B cell (primary cell): ENCODE measurements at regions not wholly inside any gene's neighbourhood (a gene's known extent, or its start where the extent isn't known, plus 50 kb on each side); places are given as distances from the start of the nearest gene placed in this dataset.

Source experiments
- ATAC-seq: fragments of 200-7000 bp; cut with Tn5 transposase; one replicate; pipeline ENCODE4 v1.10.0; 2021; ENCODE audit warnings: low read depth, mild to moderate bottlenecking, moderate number of reproducible peaks, moderate library complexity
- CTCF ChIA-PET: fragments of 350-600 bp; sonication (Branson Sonifier 250); formaldehyde crosslinking; loops from one replicate; lab custom pipeline; 2021; ENCODE audit warnings: antibody characterized with exemption, inconsistent platforms; lab: Charles Lee
- POLR2A ChIA-PET: fragments of 350-600 bp; sonication (Branson Sonifier 250); formaldehyde crosslinking; loops from one replicate; lab custom pipeline; 2021; ENCODE audit warnings: antibody characterized with exemption; lab: Charles Lee
- DNase-seq: peaks from one replicate; pipeline ENCODE4 v3.0.0; 2013
- H2AFZ ChIP-seq: 2 replicates; pipeline ENCODE4 v1.6.1; 2012; ENCODE audit warnings: mild to moderate bottlenecking, low read depth, low read length; ENCODE audit not compliant: insufficient read depth, poor library complexity, severe bottlenecking
- H3K27ac ChIP-seq, 2 donors: 1 replicate in 1 of 2; 2 replicates in 1 of 2; pipeline ENCODE4 v1.5.1; 2012 to 2013; ENCODE audit warnings: low read length in 2 of 2, mild to moderate bottlenecking in 2 of 2, moderate library complexity in 1 of 2
- H3K27me3 ChIP-seq, 4 experiments: fragments of 200-600 bp in 1 of 4; sonication (generic) in 1 of 4; replicated peaks in 1 of 4; 1 replicate in 2 of 4; 2 replicates in 2 of 4; pipeline versions ENCODE4 v1.6.1 to v1.7.0; 2013 to 2016; ENCODE audit warnings: low read length in 3 of 4, mild to moderate bottlenecking in 2 of 4, mixed read lengths in 1 of 4, moderate library complexity in 1 of 4; ENCODE audit not compliant: insufficient read depth in 4 of 4, control insufficient read depth in 3 of 4; ENCODE audit errors: control extremely low read depth in 1 of 4
- H3K36me3 ChIP-seq, 2 experiments: replicated peaks in 1 of 2; 1 replicate in 1 of 2; 2 replicates in 1 of 2; pipeline versions ENCODE4 v1.6.1 to v1.7.1; 2013; ENCODE audit warnings: low read length in 1 of 2; ENCODE audit not compliant: insufficient read depth in 2 of 2, control insufficient read depth in 1 of 2; ENCODE audit errors: control extremely low read depth in 1 of 2, extremely low read depth in 1 of 2
- H3K4me1 ChIP-seq, 2 donors: fragments of 200-600 bp in 1 of 2; sonication (generic) in 1 of 2; 1 replicate in 1 of 2; 2 replicates in 1 of 2; pipeline versions ENCODE4 v1.5.1 to v1.6.1; 2013 to 2017; ENCODE audit warnings: low read length in 2 of 2; ENCODE audit not compliant: control insufficient read depth in 2 of 2, insufficient read depth in 2 of 2
- H3K4me2 ChIP-seq: replicated peaks from 2 replicates; pipeline ENCODE3; 2012; ENCODE audit warnings: mild to moderate bottlenecking, low read depth, low read length; ENCODE audit not compliant: poor library complexity, severe bottlenecking
- H3K4me3 ChIP-seq, 5 experiments: fragments of 200-600 bp in 1 of 5; sonication (generic) in 1 of 5; 1 replicate in 3 of 5; 2 replicates in 2 of 5; pipeline versions ENCODE4 v1.5.1 to v1.7.0; 2011 to 2016; ENCODE audit warnings: low read length in 4 of 5, mild to moderate bottlenecking in 4 of 5, low read depth in 2 of 5, control low read depth in 1 of 5, moderate library complexity in 1 of 5; ENCODE audit not compliant: insufficient read depth in 1 of 5; ENCODE audit errors: control extremely low read depth in 1 of 5, extremely low read depth in 1 of 5
- H3K79me2 ChIP-seq: fragments of 200-600 bp; sonication (generic); one replicate; pipeline ENCODE4 v1.6.0; 2016; ENCODE audit warnings: low read length; ENCODE audit not compliant: control insufficient read depth, insufficient read depth
- H3K9ac ChIP-seq: fragments of 200-600 bp; sonication (generic); 2 replicates; pipeline ENCODE4 v1.6.1; 2017; ENCODE audit warnings: mild to moderate bottlenecking, low read length, moderate library complexity
- H3K9me3 ChIP-seq, 3 donors: one replicate each; pipeline versions ENCODE4 v1.6.1 to v1.7.1; 2013; ENCODE audit warnings: low read length in 2 of 3; ENCODE audit not compliant: control insufficient read depth in 2 of 3, insufficient read depth in 1 of 3; ENCODE audit errors: control extremely low read depth in 1 of 3
- H4K20me1 ChIP-seq: 2 replicates; pipeline ENCODE4 v1.6.0; 2012; ENCODE audit warnings: mild to moderate bottlenecking, low read length; ENCODE audit not compliant: insufficient read depth, control insufficient read depth, poor library complexity, severe bottlenecking
- H3K27ac Mint-ChIP-seq: one replicate; pipeline ENCODE4 v1.8.0; 2021; ENCODE audit warnings: mixed read lengths
- H3K27me3 Mint-ChIP-seq: one replicate; pipeline ENCODE4 v1.8.0; 2021; ENCODE audit warnings: mixed read lengths
- H3K4me1 Mint-ChIP-seq: one replicate; pipeline ENCODE4 v1.8.0; 2021; ENCODE audit warnings: mixed read lengths
- H3K4me3 Mint-ChIP-seq: one replicate; pipeline ENCODE4 v1.8.0; 2021; ENCODE audit warnings: mixed read lengths
- H3K9me3 Mint-ChIP-seq: one replicate; pipeline ENCODE4 v1.8.0; 2022; ENCODE audit warnings: mixed read lengths; ENCODE audit not compliant: insufficient read depth
- CTCF ChIP-seq: fragments of 200-600 bp; IDR thresholded peaks from one replicate; pipeline ENCODE4 v1.8.0; 2022; ENCODE audit warnings: antibody characterized with exemption, mild to moderate bottlenecking
- EZH2 ChIP-seq: IDR thresholded peaks from 2 replicates; pipeline ENCODE4 v1.6.1; 2012; ENCODE audit warnings: borderline replicate concordance, low read depth, mild to moderate bottlenecking, moderate library complexity, low read length; ENCODE audit not compliant: insufficient read depth, poor library complexity, severe bottlenecking
- WGBS: methylation state at CpG from one replicate; pipeline ENCODE4 v1.1.5; 2013; ENCODE audit warnings: missing lambda C conversion rate; ENCODE audit not compliant: insufficient coverage; 5-methylcytosine and 5-hydroxymethylcytosine counted together
- intact Hi-C: fragments of 100-400 bp; cut with micrococcal nuclease; formaldehyde crosslinking; loops from one replicate; pipeline ENCODE4 v1.10.0; 2022

- Histone ChIP-seq H3K4me1 (no peaks in the 10 kb centered on the region), H3K27ac (no peak overlapping the region), H3K9ac (no peak overlapping the region), H3K36me3 (no peaks in the 10 kb centered on the region), H2AFZ (no peak overlapping the region), H4K20me1 (no peaks in the 10 kb centered on the region), H3K79me2 (no peaks in the 10 kb centered on the region), H3K4me3 (no peak overlapping the region), H3K27me3 (no peaks in the 10 kb centered on the region), H3K9me3 (no peaks in the 10 kb centered on the region), H3K4me2 (no peak overlapping the region)
- CTCF ChIA-PET, result interaction anchor here (1.2 kb wide), 2 partner anchors 10 to 12 kb away, joined by 3 to 4 read pairs; no protein-coding TSS in a partner anchor
- H3K27ac Mint-ChIP-seq, result no peak overlapping the region
- no peaks in the 10 kb centered on the region for H3K4me1 Mint-ChIP-seq
- ATAC-seq (no peak), DNase-seq (no peak)
- H3K27me3 Mint-ChIP-seq, result no peaks in the 10 kb centered on the region
- POLR2A ChIA-PET, result no interaction called here
- no CpG with 5 or more reads among the region's 4 CpGs for WGBS
- intact Hi-C loops, result no loop called here
- TF ChIP-seq EZH2 (no peak), CTCF (no peak)
- no peaks in the 10 kb centered on the region for H3K9me3 Mint-ChIP-seq
- no peak overlapping the region for H3K4me3 Mint-ChIP-seq
Observed at GRCh38 chr4:153093802-153094201, 110.4 kb upstream of the TRIM2 start.

- H3K9me3 ChIP-seq, result no peaks in the 10 kb centered on the region
- POLR2A ChIA-PET, result no interaction called here
- ATAC-seq, result no peak
- no peak overlapping the region for H3K4me3 Mint-ChIP-seq
- no peak overlapping the region for H3K9ac ChIP-seq
- no peaks in the 10 kb centered on the region for H3K27me3 Mint-ChIP-seq
- H4K20me1 ChIP-seq, result no peaks in the 10 kb centered on the region
- H3K27ac Mint-ChIP-seq, result no peak overlapping the region
- H3K4me3 ChIP-seq, result no peak overlapping the region
- CTCF ChIA-PET, result interaction anchor here (1.0 to 3.0 kb wide), 2 partner anchors 9 to 11 kb away, joined by 4 to 13 read pairs; no protein-coding TSS in a partner anchor
- TF ChIP-seq EZH2 (no peak), CTCF (no peak)
- no peaks in the 10 kb centered on the region for H3K27me3 ChIP-seq
- no peak overlapping the region for H3K4me2 ChIP-seq
- intact Hi-C loops, result no loop called here
- no peaks in the 10 kb centered on the region for H3K4me1 Mint-ChIP-seq
- no peaks in the 10 kb centered on the region for H3K4me1 ChIP-seq
- no peak for DNase-seq
- no peaks in the 10 kb centered on the region for H3K9me3 Mint-ChIP-seq
- H3K36me3 ChIP-seq, result no peaks in the 10 kb centered on the region
- H3K79me2 ChIP-seq, result no peaks in the 10 kb centered on the region
- no peak overlapping the region for H2AFZ ChIP-seq
- H3K27ac ChIP-seq, result no peak overlapping the region
- WGBS, result 100% methylated on average over 3 of the region's 3 CpGs
Observed at GRCh38 chr4:153094435-153094834, 109.8 kb upstream of the TRIM2 start.
